ENCODE measurements at regions not wholly inside any gene's neighbourhood (a gene's known extent, or its start where the extent isn't known, plus 50 kb on each side); places are given as distances from the start of the nearest gene placed in this dataset.

- DNase-seq, result no peak
Observed at GRCh38 chr5:125302577-125302976, 556.1 kb upstream of the ZNF608 start.

GRCh38 chr5:125306741-125307140, 560.3 kb upstream of the ZNF608 start:
- no peak for DNase-seq

GRCh38 chr5:125310749-125311148, 564.3 kb upstream of the ZNF608 start:
- no peak for DNase-seq

GRCh38 chr5:125311743-125312142, 565.3 kb upstream of the ZNF608 start:
- no peak for DNase-seq

- DNase-seq, result no peak
Observed at GRCh38 chr5:125313555-125313954, 567.1 kb upstream of the ZNF608 start.

- DNase-seq, result no peak
Observed at GRCh38 chr5:125315306-125315705, 568.9 kb upstream of the ZNF608 start.

GRCh38 chr5:125316391-125316790, 570.0 kb upstream of the ZNF608 start:
- no peak for DNase-seq

GRCh38 chr5:125316915-125317535, 570.6 kb upstream of the ZNF608 start:
- no peak for DNase-seq

- DNase-seq, result no peak
Observed at GRCh38 chr5:125317536-125317995, 571.1 kb upstream of the ZNF608 start.

GRCh38 chr5:125321654-125322053, 575.2 kb upstream of the ZNF608 start:
- no peak for DNase-seq

- no peak for DNase-seq
Observed at GRCh38 chr5:125323613-125324012, 577.2 kb upstream of the ZNF608 start.

GRCh38 chr5:125325488-125326149, 579.2 kb upstream of the ZNF608 start:
- no peak for DNase-seq

- no peak for DNase-seq
Observed at GRCh38 chr5:125326150-125326510, 579.7 kb upstream of the ZNF608 start.

GRCh38 chr5:125327676-125328075, 581.2 kb upstream of the ZNF608 start:
- no peak for DNase-seq

- no peak for DNase-seq
Observed at GRCh38 chr5:125331987-125332598, 585.7 kb upstream of the ZNF608 start.

- DNase-seq, result no peak
Observed at GRCh38 chr5:125333416-125333815, 587.0 kb upstream of the ZNF608 start.

GRCh38 chr5:125336401-125336800, 590.0 kb upstream of the ZNF608 start:
- DNase-seq, result no peak

- no peak for DNase-seq
Observed at GRCh38 chr5:125337294-125337693, 590.9 kb upstream of the ZNF608 start.

- no peak for DNase-seq
Observed at GRCh38 chr5:125338440-125339174, 592.2 kb upstream of the ZNF608 start.

GRCh38 chr5:125341436-125341835, 595.0 kb upstream of the ZNF608 start:
- DNase-seq, result no peak

GRCh38 chr5:125343015-125343414, 596.6 kb upstream of the ZNF608 start:
- no peak for DNase-seq

GRCh38 chr5:125346316-125346715, 599.9 kb upstream of the ZNF608 start:
- DNase-seq, result no peak

GRCh38 chr5:125348221-125348692, 601.8 kb upstream of the ZNF608 start:
- peak; percentile 71 for DNase-seq

Data from islet precursor cell (in vitro differentiated cells).